GM12872 (cell line): ENCODE measurements at regions not wholly inside any gene's neighbourhood (a gene's known extent, or its start where the extent isn't known, plus 50 kb on each side); places are given as distances from the start of the nearest gene placed in this dataset.

Experiments
- CTCF ChIP-seq: IDR thresholded peaks from 3 replicates; pipeline ENCODE4 v1.5.1; 2011; ENCODE audit warnings: low read depth, mild to moderate bottlenecking, low read length, moderate library complexity; ENCODE audit not compliant: insufficient read depth

- no peak for TF ChIP-seq CTCF
These were observed 128.2 kb downstream of the SLC7A11 start for GRCh38 chr4:138113819-138114400.

- no peak for TF ChIP-seq CTCF
These were observed 129.8 kb downstream of the SLC7A11 start for GRCh38 chr4:138112389-138112788.

DNA sequence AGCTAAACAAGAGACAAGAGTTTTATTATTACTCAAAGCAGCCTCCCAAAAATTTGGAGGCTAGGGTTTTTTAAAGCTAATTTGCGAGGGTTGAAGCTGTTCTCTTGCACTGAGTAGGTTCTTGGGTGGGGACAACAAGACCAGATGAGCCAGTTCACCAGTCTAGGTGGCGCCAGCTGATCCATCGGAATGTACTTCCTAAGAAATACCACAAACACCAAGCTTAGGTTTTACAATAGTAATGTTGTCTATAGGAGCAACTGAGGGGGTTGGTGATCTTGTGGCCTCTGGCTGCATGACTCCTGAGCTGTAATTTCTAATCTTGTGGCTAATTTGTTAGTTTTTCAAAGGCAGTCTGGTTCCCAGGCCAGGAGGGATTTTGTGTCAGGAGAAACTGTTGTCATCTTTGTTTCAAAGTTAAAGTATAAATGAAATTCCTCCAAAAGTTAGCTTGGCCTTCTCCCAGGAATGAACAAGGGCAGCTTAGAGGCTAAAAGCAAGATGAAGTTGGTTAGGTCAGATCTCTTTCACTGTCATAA, 130.6 kb downstream of the SLC7A11 start:
- no peak for TF ChIP-seq CTCF

DNA sequence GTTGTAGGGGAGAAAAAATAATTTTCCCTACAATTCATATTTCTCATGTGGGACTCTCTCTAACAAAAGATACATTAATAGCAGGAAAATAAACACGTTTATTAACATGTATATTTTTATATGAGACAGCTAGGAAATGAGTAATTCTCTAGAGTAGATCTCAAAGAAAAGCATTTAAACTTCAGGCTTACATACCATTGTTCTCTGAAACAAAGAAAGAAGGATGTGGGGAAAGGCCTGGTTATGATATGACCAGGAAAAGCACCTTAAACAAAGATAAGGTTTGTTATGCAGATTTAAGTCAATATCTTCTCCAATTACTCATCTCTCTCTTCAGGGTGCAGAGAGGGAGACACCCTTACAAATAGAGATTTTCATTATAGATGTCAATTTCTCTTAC, 131.3 kb downstream of the SLC7A11 start:
- no peak for TF ChIP-seq CTCF

GRCh38 chr4:138107023-138107422, 135.1 kb downstream of the SLC7A11 start:
- no peak for TF ChIP-seq CTCF

DNA sequence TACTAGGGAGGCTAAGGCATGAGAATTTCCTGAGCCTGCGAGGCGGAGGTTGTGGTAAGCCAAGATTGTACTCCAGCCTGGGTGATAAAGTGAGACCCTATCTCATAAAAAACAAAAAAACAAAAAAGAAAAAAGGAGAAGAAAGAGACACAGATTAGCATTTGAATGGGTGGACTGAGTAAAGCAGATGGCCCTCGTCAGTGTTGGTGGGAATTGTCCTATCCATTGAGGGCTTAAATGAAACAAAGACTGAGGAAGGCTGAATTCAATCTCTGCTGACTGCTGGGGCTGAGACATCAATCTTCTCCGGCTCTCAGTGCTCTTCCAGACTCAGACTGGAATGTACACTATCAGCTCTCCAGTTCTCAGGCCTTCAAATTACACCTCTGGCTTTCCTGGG, 136.8 kb downstream of the SLC7A11 start:
- no peak for TF ChIP-seq CTCF

DNA sequence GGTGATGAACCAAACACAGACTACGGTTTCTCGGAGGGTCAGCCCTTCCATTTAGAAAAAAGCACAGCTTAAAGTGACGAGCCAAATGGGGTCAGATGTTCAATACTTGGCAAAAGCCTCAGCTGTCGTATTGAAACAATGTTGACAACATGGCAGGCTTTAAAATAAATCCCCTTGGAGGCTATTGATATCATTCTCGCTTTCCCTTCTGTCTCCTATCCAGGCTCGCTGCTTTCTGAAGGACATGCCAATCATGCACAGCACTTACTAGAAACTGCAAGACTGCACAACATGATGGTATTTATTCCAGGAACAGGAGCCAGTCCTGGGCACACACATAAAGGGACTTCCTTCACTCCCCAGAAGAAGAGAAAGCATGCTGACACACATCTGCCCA, 137.9 kb downstream of the SLC7A11 start:
- TF ChIP-seq CTCF, result no peak
